A549 (cell line): ENCODE measurements at regions not wholly inside any gene's neighbourhood (a gene's known extent, or its start where the extent isn't known, plus 50 kb on each side); places are given as distances from the start of the nearest gene placed in this dataset.

Source experiments
- ATAC-seq, 2 experiments: fragments of 200-7000 bp in 1 of 2; fragments of >200 bp in 1 of 2; cut with Nextera tagmentation in 1 of 2; cut with Tn5 transposase in 1 of 2; 3 replicates each; pipeline versions ENCODE4 v1.8.0 to v1.9.1; 2018 to 2020; ENCODE audit warnings: mild to moderate bottlenecking in 1 of 2, moderate library complexity in 1 of 2
- CTCF ChIA-PET: fragments of 300-600 bp; sonication (Branson Sonifier 250); formaldehyde crosslinking; extraction: SDS; loops from one replicate; lab custom pipeline; 2021; ENCODE audit warnings: antibody characterized with exemption, inconsistent platforms; lab: Yijun Ruan, JAX
- POLR2A ChIA-PET: fragments of 350-600 bp; formaldehyde crosslinking; extraction: SDS; loops from one replicate; lab custom pipeline; 2021; ENCODE audit warnings: antibody characterized with exemption, inconsistent platforms; lab: Yijun Ruan, JAX
- DNase-seq, 2 experiments: peaks; one replicate each; pipeline versions ENCODE4 v3.0.0 to v3.0.0-alpha.2; 2011 to 2016; ENCODE audit warnings: low read depth in 1 of 2, low spot score in 1 of 2
- FAIRE-seq: peaks from 2 replicates; lab custom pipeline; 2011; peaks lifted over from hg19 to GRCh38; lab: Jason Lieb, UNC
- H3K27ac ChIP-seq, 2 experiments: fragments of >200 bp; sonication (Bioruptor Twin); formaldehyde crosslinking; 3 replicates each; pipeline ENCODE4 v1.5.1; 2016 to 2017
- H3K4me1 ChIP-seq: fragments of >200 bp; sonication (Bioruptor Twin); formaldehyde crosslinking; 3 replicates; pipeline ENCODE4 v1.6.1; 2016
- H3K4me2 ChIP-seq: fragments of >200 bp; sonication (Bioruptor Twin); formaldehyde crosslinking; 3 replicates; pipeline ENCODE4 v1.6.1; 2016
- H3K4me3 ChIP-seq: fragments of >200 bp; sonication (Bioruptor Twin); formaldehyde crosslinking; 3 replicates; pipeline ENCODE4 v1.5.1; 2016
- H3K9me3 ChIP-seq: fragments of >200 bp; sonication (Bioruptor Twin); formaldehyde crosslinking; 3 replicates; pipeline ENCODE4 v1.6.1; 2016
- BCL3 ChIP-seq: fragments of >200 bp; sonication (Bioruptor Twin); formaldehyde crosslinking; IDR thresholded peaks from 3 replicates; pipeline ENCODE4 v1.6.1; 2016
- BHLHE40 ChIP-seq: IDR thresholded peaks from 2 replicates; pipeline ENCODE4 v1.6.1; 2012; ENCODE audit warnings: low read depth, low read length, inconsistent platforms
- CHD4 ChIP-seq: fragments of 200-600 bp; sonication (generic); IDR thresholded peaks from 2 replicates; pipeline ENCODE4 v1.6.1; 2016; ENCODE audit warnings: antibody characterized with exemption, mild to moderate bottlenecking, borderline replicate concordance
- ELK1 ChIP-seq: fragments of 150-350 bp; IDR thresholded peaks from 2 replicates; pipeline ENCODE4 v1.6.1; 2014; ENCODE audit warnings: low read depth, mild to moderate bottlenecking, low read length
- ESRRA ChIP-seq: fragments of 150-350 bp; IDR thresholded peaks from 2 replicates; pipeline ENCODE4 v1.6.1; 2014; ENCODE audit warnings: mild to moderate bottlenecking, low read length, borderline replicate concordance
- FOSL2 ChIP-seq, 2 experiments: fragments of 450-650 bp in 1 of 2; fragments of >200 bp in 1 of 2; sonication (Bioruptor Twin) in 1 of 2; formaldehyde crosslinking; IDR thresholded peaks; 2 replicates each; pipeline versions ENCODE4 v1.5.0 to v1.6.1; 2016 to 2020; ENCODE audit warnings: mild to moderate bottlenecking in 1 of 2, moderate library complexity in 1 of 2
- FOXS1 ChIP-seq: fragments of 250-450 bp; sonication (Bioruptor Pico); IDR thresholded peaks from 2 replicates; pipeline ENCODE4 v1.5.0; 2020; ENCODE audit warnings: mild to moderate bottlenecking, moderate library complexity
- GATA3 ChIP-seq: IDR thresholded peaks from 2 replicates; pipeline ENCODE4 v1.6.1; 2012; ENCODE audit warnings: borderline replicate concordance
- HDAC2 ChIP-seq: fragments of 200-600 bp; sonication (generic); IDR thresholded peaks from 2 replicates; pipeline ENCODE4 v1.6.1; 2016
- HEYL ChIP-seq: fragments of 250-450 bp; sonication (Bioruptor Pico); IDR thresholded peaks from 2 replicates; pipeline ENCODE4 v1.8.0; 2021; ENCODE audit warnings: mild to moderate bottlenecking, moderate library complexity
- HOXA7 ChIP-seq: fragments of 250-450 bp; sonication (Bioruptor Pico); IDR thresholded peaks from 2 replicates; pipeline ENCODE4 v1.5.0; 2020; ENCODE audit warnings: mild to moderate bottlenecking, moderate library complexity
- HOXB13 ChIP-seq: fragments of 250-450 bp; sonication (Bioruptor Pico); IDR thresholded peaks from 2 replicates; pipeline ENCODE4 v1.5.0; 2020; ENCODE audit warnings: low read depth, mild to moderate bottlenecking, moderate library complexity
- HOXB5 ChIP-seq: fragments of 250-450 bp; sonication (Bioruptor Pico); IDR thresholded peaks from 2 replicates; pipeline ENCODE4 v1.5.0; 2020; ENCODE audit warnings: mild to moderate bottlenecking, moderate library complexity
- JUNB ChIP-seq: fragments of >200 bp; sonication (Bioruptor Twin); formaldehyde crosslinking; IDR thresholded peaks from 2 replicates; pipeline ENCODE4 v1.6.1; 2016
- MAFK ChIP-seq: fragments of 450-650 bp; IDR thresholded peaks from 2 replicates; pipeline ENCODE4 v1.6.1; 2014; ENCODE audit not compliant: partially characterized antibody
- NPAS2 ChIP-seq: fragments of 250-450 bp; sonication (Bioruptor Pico); IDR thresholded peaks from 2 replicates; pipeline ENCODE4 v1.8.0; 2022; ENCODE audit warnings: mild to moderate bottlenecking, moderate library complexity, borderline replicate concordance
- PHF8 ChIP-seq: fragments of 200-600 bp; sonication (generic); IDR thresholded peaks from 2 replicates; pipeline ENCODE4 v1.6.1; 2016; ENCODE audit warnings: low read depth, mild to moderate bottlenecking, antibody characterized with exemption, moderate library complexity, borderline replicate concordance
- POLR2A ChIP-seq: IDR thresholded peaks from 2 replicates; pipeline ENCODE4 v1.6.1; 2012; ENCODE audit warnings: mild to moderate bottlenecking, low read length
- RCOR1 ChIP-seq: fragments of 150-350 bp; IDR thresholded peaks from 2 replicates; pipeline ENCODE4 v1.6.1; 2014; ENCODE audit warnings: antibody characterized with exemption, low read length, low read depth
- RFX5 ChIP-seq: fragments of 450-650 bp; IDR thresholded peaks from 2 replicates; pipeline ENCODE4 v1.7.1; 2014; ENCODE audit warnings: antibody characterized with exemption, mild to moderate bottlenecking, moderate library complexity
- ZSCAN20 ChIP-seq: fragments of 250-450 bp; sonication (Bioruptor Pico); IDR thresholded peaks from 2 replicates; pipeline ENCODE4 v1.8.0; 2022; ENCODE audit warnings: mild to moderate bottlenecking, moderate library complexity
- WGBS: methylation state at CpG from one replicate; pipeline ENCODE4 v1.1.6; 2017; ENCODE audit errors: missing lambda C conversion rate; 5-methylcytosine and 5-hydroxymethylcytosine counted together

GRCh38 chr12:11576104-11576503 lies 73.4 kb upstream of the ETV6 start:
- no peak for TF ChIP-seq ZSCAN20 (CRISPR knock-in tag)
- TF ChIP-seq BHLHE40, result no peak
- no peak for TF ChIP-seq GATA3
- TF ChIP-seq RCOR1, result no peak
- no peak for TF ChIP-seq RFX5
- TF ChIP-seq MAFK, result no peak
- TF ChIP-seq POLR2A, result no peak
- TF ChIP-seq HEYL (CRISPR knock-in tag), result no peak
- TF ChIP-seq JUNB, result no peak
- TF ChIP-seq PHF8, result no peak
- no peak for TF ChIP-seq NPAS2 (CRISPR knock-in tag)
- no peak for TF ChIP-seq ELK1
- TF ChIP-seq ESRRA, result no peak
- TF ChIP-seq FOSL2 (IDR thresholded peaks at IDR 0.05), result no peak
- no peak for TF ChIP-seq FOSL2 (CRISPR knock-in tag; IDR thresholded peaks at IDR 0.05)
- no peak for TF ChIP-seq BCL3
- no peak for TF ChIP-seq CHD4
- no peak for TF ChIP-seq HOXA7 (CRISPR knock-in tag)
- no peak for TF ChIP-seq FOXS1 (CRISPR knock-in tag)
- TF ChIP-seq HDAC2, result no peak
- DNase-seq, result peak in 1 of 2 experiments; percentile 22
- ChIA-PET POLR2A (no interaction called here), CTCF (interaction anchor here (15.3 kb wide), 1 partner anchor 460 kb away, joined by 271 read pairs; no protein-coding TSS in a partner anchor)
- ATAC-seq, result no peak
- Histone ChIP-seq H3K4me1 (peaks cover 21% of the 10 kb centered on the region), H3K9me3 (peaks cover 4% of the 10 kb centered on the region; the same call in 1 of the 3 replicates), H3K4me2 (no peak overlapping the region), H3K27ac (no peak overlapping the region), H3K4me3 (no peak overlapping the region)
- no peak for FAIRE-seq
- 60% methylated on average over 1 of the region's 1 CpG for WGBS

- DNase-seq, result no peak
- ATAC-seq, result no peak
- CTCF ChIA-PET, result interaction anchor here (1.0 to 15.3 kb wide), 2 partner anchors 8 to 458 kb away, joined by 4 to 271 read pairs; no protein-coding TSS in a partner anchor
Measured at GRCh38 chr12:11577658-11578260, 71.7 kb upstream of the ETV6 start.

GRCh38 chr12:11578461-11578993 lies 70.9 kb upstream of the ETV6 start:
- ChIA-PET POLR2A (no interaction called here), CTCF (interaction anchor here (0.6 to 15.3 kb wide), 4 partner anchors 8 to 457 kb away, joined by 3 to 271 read pairs (median 4); no protein-coding TSS in a partner anchor)
- ATAC-seq (no peak), DNase-seq (no peak), FAIRE-seq (no peak)
- Histone ChIP-seq H3K27ac (no peak overlapping the region), H3K4me3 (no peak overlapping the region), H3K9me3 (peaks cover 4% of the 10 kb centered on the region; the same call in 1 of the 3 replicates), H3K4me1 (peaks cover 21% of the 10 kb centered on the region), H3K4me2 (no peak overlapping the region)
- 64% methylated on average over 3 of the region's 3 CpGs for WGBS
- TF ChIP-seq HOXB13 (CRISPR knock-in tag) (no peak), ELK1 (no peak), FOXS1 (CRISPR knock-in tag) (no peak)

More at GRCh38 chr12:11577658-11578260, 71.7 kb upstream of the ETV6 start:
- FAIRE-seq, result peak; percentile 28
- H3K4me2 ChIP-seq, result no peak overlapping the region
- H3K4me3 ChIP-seq, result no peak overlapping the region
- TF ChIP-seq HOXB5, result no peak
- WGBS, result 51% methylated on average over 4 of the region's 4 CpGs
- H3K27ac ChIP-seq, result no peak overlapping the region
- H3K9me3 ChIP-seq, result peaks cover 4% of the 10 kb centered on the region; the same call in 1 of the 3 replicates
- H3K4me1 ChIP-seq, result peaks cover 21% of the 10 kb centered on the region
- POLR2A ChIA-PET, result no interaction called here
